ENCODE measurements at regions not wholly inside any gene's neighbourhood (a gene's known extent, or its start where the extent isn't known, plus 50 kb on each side); places are given as distances from the start of the nearest gene placed in this dataset.

GRCh38 chr7:91567081-91568012 is 303.1 kb downstream of the FZD1 start:
- TF ChIP-seq GATA3 (IDR thresholded peaks at IDR 0.05; ENCODE audit: low read depth, low read length) (no peak), GATA2 (IDR thresholded peaks at IDR 0.05; ENCODE audit: low read depth, low read length) (no peak)

DNA sequence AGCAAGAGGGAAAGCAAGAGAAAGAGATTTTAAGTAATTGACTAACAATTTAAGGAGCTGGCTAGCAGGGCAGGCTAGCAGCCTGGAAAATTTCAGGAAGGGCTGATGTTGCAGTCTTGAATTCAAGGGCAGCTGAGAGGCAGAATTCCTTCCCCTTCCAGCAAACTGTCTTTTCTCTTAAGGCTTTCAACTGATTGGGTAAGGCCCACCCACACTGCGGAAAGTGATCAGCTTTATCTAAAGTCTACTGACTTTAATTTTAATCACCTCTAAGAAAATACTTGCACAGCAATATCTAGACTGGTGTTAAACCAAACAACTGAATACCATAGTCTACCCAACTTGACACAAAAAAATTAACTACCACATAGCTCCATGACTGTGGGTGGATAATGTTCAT is 303.9 kb downstream of the FZD1 start:
- no peak for TF ChIP-seq GATA3 (IDR thresholded peaks at IDR 0.05; ENCODE audit: low read depth, low read length)

DNA sequence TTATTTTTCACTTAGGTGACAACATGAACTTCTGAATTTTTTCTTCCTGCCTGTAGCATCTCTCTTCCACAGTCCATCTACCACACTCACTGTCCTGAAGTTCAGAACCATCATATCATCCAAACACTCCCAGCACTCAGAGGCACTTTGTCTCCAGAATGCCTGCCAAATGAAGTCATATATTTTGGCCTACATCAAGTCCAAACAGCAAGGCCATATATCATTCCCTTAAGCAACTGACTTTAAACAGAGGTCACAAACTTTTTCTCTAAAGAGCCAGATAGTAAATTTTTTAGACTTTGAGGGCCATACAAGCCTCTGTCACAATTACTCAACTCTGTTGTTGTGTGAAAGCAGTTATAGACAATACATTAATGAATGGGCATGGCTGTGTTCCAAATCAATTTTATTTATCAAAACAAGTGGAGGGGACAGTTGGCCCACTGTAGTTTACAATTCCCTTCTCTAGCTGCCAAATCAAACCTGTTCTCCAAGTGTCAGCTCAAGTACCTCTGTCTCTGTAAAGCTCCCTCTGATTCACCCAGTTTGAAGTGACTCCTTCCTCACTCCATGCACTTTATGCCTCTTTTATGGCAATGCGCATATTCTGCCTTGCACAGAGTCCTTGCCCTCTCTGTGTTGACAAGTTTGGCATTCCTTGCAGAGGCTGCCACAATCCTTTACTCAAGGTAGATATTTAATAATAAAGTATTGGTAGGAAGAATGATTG is 305.7 kb downstream of the FZD1 start:
- TF ChIP-seq GATA3 (IDR thresholded peaks at IDR 0.05; ENCODE audit: low read depth, low read length) (no peak), GATA2 (IDR thresholded peaks at IDR 0.05; ENCODE audit: low read depth, low read length) (no peak)

DNA sequence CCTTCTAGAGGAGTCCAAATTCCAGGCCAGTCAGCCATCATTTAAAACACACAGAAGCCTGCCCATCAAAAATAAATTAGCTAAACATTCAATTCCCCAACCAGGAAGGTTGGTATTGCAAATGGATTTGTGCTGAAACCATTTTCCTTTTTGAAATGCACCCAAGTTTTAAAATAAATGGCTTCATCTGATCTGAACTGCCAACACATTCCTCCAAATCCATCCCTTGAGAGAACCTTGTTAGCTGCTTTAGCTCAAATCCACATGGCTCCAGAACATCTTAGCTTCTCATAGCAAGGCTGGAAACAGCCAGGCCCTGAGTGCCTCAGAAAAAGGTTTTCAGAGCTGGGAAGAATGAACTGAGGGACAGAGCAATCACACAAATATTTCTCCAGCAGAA is 306.3 kb downstream of the FZD1 start:
- TF ChIP-seq GATA3 (IDR thresholded peaks at IDR 0.05; ENCODE audit: low read depth, low read length): no peak
- no peak for TF ChIP-seq GATA2 (IDR thresholded peaks at IDR 0.05; ENCODE audit: low read depth, low read length)

- no peak for TF ChIP-seq GATA2 (IDR thresholded peaks at IDR 0.05; ENCODE audit: low read depth, low read length)
- TF ChIP-seq GATA3 (IDR thresholded peaks at IDR 0.05; ENCODE audit: low read depth, low read length): no peak
Measured at GRCh38 chr7:91571601-91572000, 307.4 kb downstream of the FZD1 start.

DNA sequence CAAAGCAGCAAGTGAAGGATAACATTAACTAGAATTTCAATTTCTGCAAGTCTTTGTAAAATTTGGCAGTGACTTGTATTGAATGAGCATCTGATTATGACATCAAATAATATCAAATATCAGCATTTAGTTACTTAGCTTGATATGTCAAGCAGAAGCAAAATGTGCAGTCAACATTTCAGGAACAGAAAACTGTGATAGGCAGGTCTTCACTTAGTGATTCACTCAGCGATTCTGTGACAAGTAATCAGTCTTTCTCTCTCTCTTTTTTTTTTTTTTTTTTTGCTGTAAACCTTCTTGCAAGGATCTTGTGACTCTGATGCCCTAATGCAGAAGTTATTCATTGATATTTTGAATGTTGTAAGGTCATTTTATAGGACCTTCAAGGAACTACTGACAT is 307.1 kb downstream of the MTERF1 start:
- TF ChIP-seq GATA3 (IDR thresholded peaks at IDR 0.05; ENCODE audit: low read depth, low read length): no peak
- TF ChIP-seq GATA2 (IDR thresholded peaks at IDR 0.05; ENCODE audit: low read depth, low read length): no peak

DNA sequence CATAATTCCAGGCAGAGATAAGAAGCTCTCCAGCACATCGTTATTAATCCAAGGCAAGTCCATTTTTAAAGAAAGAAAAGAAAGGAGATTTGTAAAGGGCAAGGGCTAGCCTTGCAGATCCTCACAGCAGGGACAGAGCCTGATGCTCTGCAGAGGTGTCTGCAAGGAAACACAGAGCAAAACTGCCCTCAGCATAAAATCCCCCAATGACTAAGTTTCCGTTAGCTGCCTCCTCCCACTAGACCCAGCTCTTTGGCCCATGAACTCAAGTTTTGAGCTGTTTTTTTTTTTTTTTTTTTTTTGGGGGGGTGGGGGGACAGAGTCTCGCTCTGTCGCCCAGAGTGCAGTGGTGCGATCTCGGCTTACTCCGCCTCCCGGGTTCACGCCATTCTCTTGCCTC is 300.7 kb downstream of the MTERF1 start:
- TF ChIP-seq GATA3 (IDR thresholded peaks at IDR 0.05; ENCODE audit: low read depth, low read length) (no peak), GATA2 (IDR thresholded peaks at IDR 0.05; ENCODE audit: low read depth, low read length) (no peak)

DNA sequence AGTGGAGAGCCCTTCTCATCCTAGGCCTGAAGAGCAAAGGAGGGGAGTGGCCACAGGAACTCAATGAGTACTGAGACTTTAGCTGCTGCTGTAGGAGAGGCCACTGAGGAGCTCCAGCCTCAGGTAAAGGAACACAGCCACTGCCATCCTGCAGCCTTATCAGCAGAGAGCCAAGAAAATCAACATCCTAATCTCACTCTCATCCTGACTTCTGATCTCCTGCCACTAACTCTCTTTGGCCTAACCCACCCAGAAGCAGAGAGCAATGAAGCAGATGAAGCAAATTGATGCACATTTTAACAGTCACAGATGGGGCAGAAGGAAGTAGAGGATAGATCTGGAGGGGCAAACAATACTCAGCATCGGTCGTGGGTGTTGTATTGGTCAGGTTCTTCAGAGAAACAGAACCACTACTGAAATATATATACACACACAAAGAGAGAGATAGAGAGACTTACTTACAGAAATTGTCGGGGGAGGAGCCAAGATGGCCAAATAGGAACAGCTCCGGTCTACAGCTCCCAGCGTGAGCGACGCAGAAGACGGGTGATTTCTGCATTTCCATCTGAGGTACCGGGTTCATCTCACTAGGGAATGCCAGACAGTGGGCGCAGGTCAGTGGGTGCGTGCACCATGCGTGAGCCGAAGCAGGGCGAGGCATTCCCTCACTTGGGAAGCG is 297.6 kb downstream of the MTERF1 start:
- TF ChIP-seq GATA3 (IDR thresholded peaks at IDR 0.05; ENCODE audit: low read depth, low read length): no peak
- TF ChIP-seq GATA2 (IDR thresholded peaks at IDR 0.05; ENCODE audit: low read depth, low read length): no peak

GRCh38 chr7:91596287-91596686 is 284.2 kb downstream of the MTERF1 start:
- no peak for TF ChIP-seq GATA2 (IDR thresholded peaks at IDR 0.05; ENCODE audit: low read depth, low read length)

- TF ChIP-seq GATA2 (IDR thresholded peaks at IDR 0.05; ENCODE audit: low read depth, low read length) (no peak), GATA3 (IDR thresholded peaks at IDR 0.05; ENCODE audit: low read depth, low read length) (no peak)
Measured at GRCh38 chr7:91598791-91599190, 281.7 kb downstream of the MTERF1 start.

DNA sequence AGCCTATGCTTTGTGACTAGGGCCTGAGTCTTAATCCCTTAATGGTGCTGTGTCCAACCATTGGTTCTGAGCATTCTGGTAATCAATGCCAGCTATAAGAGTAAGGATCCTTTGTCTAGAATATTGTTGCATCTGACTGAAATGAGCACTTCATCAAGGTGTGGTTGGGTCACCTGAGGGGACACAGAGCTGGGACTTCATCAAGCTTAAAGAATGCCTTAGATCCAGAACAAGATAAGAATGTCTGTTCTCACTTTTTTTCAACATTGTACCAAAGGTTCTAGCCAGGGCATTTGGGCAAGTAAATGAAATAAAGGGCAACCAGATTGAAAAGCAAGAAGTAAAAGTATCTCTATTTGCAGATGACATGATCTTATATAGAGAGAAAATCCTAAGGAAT is 280.4 kb downstream of the MTERF1 start:
- peak; percentile 52 for TF ChIP-seq GATA3 (IDR thresholded peaks at IDR 0.05; ENCODE audit: low read depth, low read length)
- peak; percentile 58; the same call in 1 of the 2 replicates for TF ChIP-seq GATA2 (IDR thresholded peaks at IDR 0.05; ENCODE audit: low read depth, low read length)

DNA sequence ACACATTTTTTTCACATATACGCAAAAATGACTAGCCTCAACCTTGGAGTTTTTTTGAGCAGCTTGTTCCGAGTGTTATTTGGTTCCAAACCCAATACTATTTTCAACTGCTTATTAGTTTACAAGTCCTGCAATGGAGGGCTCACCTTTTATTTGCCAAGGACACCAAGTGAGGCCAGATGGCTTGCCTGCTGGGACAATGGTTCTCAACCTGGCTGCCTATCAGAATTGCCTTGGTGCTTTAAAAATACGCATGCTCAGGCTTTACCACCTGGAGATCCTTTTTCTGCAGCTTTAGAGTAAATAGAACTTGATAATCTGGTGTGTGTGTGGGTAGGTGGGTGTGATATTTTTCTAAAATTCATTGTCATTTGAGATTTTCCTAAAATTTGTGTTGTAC is 276.8 kb downstream of the MTERF1 start:
- TF ChIP-seq GATA3 (IDR thresholded peaks at IDR 0.05; ENCODE audit: low read depth, low read length): no peak
- TF ChIP-seq GATA2 (IDR thresholded peaks at IDR 0.05; ENCODE audit: low read depth, low read length): no peak

- TF ChIP-seq GATA3 (IDR thresholded peaks at IDR 0.05; ENCODE audit: low read depth, low read length) (no peak), GATA2 (IDR thresholded peaks at IDR 0.05; ENCODE audit: low read depth, low read length) (no peak)
Measured at GRCh38 chr7:91608606-91609005, 271.9 kb downstream of the MTERF1 start.

GRCh38 chr7:91609525-91609924 is 271.0 kb downstream of the MTERF1 start:
- no peak for TF ChIP-seq GATA3 (IDR thresholded peaks at IDR 0.05; ENCODE audit: low read depth, low read length)
- TF ChIP-seq GATA2 (IDR thresholded peaks at IDR 0.05; ENCODE audit: low read depth, low read length): 0 out of 2 replicates have a peak, but pooled peaks have one; percentile 10
